ENCODE measurements at regions not wholly inside any gene's neighbourhood (a gene's known extent, or its start where the extent isn't known, plus 50 kb on each side); places are given as distances from the start of the nearest gene placed in this dataset.
A peak's percentile ranks its signal among the peaks of the same experiment; 100 is the strongest.

GRCh38 chr6:23388086-23388783, 737.8 kb upstream of the NRSN1 start:
- Histone ChIP-seq H2AK9ac (replicated peaks; ENCODE audit: low read depth, low read length, poor library complexity) (no peak overlapping the region), H3K9ac (ENCODE audit: low read depth, low read length) (no peak overlapping the region), H3K4me2 (ENCODE audit: low read depth, low read length) (no peak overlapping the region), H3K23ac (ENCODE audit: low read depth, low read length) (no peak overlapping the region), H3K4me3 (ENCODE audit: insufficient read depth, low read depth, low read length) (no peak overlapping the region), H2BK5ac (ENCODE audit: low read depth, low read length, poor library complexity, severe bottlenecking) (no peak overlapping the region), H3K4ac (ENCODE audit: low read depth, low read length) (no peak overlapping the region), H3K9me3 (ENCODE audit: control insufficient read depth, insufficient read depth, low read length) (no peaks in the 10 kb centered on the region), H3K4me1 (ENCODE audit: control insufficient read depth, insufficient read depth, low read length) (no peaks in the 10 kb centered on the region), H2BK20ac (ENCODE audit: low read depth, low read length) (no peak overlapping the region), H3K14ac (replicated peaks; ENCODE audit: low read depth, low read length) (no peak overlapping the region), H3K56ac (ENCODE audit: extremely low read depth, insufficient read depth, low read length) (no peak overlapping the region), H4K91ac (ENCODE audit: insufficient read depth, low read depth, low read length) (no peak overlapping the region), H3K9me1 (ENCODE audit: insufficient read depth, low read length) (no peaks in the 10 kb centered on the region), H3K27ac (ENCODE audit: insufficient read depth, low read length) (no peak overlapping the region), H3K27me3 (ENCODE audit: control insufficient read depth, insufficient read depth, low read length) (no peaks in the 10 kb centered on the region), H2BK15ac (ENCODE audit: low read depth, low read length) (no peak overlapping the region), H3K18ac (ENCODE audit: low read depth, low read length) (no peak overlapping the region), H4K20me1 (ENCODE audit: insufficient read depth, low read length) (no peaks in the 10 kb centered on the region), H3K36me3 (ENCODE audit: control insufficient read depth, insufficient read depth, low read length) (no peaks in the 10 kb centered on the region), H4K5ac (ENCODE audit: low read depth, low read length) (no peak overlapping the region), H4K8ac (ENCODE audit: low read depth in 2 of 2, low read length in 2 of 2) (no peak overlapping the region), H2BK120ac (ENCODE audit: low read depth, low read length) (no peak overlapping the region), H3K79me1 (ENCODE audit: low read depth in 1 of 2, low read length in 2 of 2) (no peaks in the 10 kb centered on the region), H2AK5ac (ENCODE audit: low read depth, low read length) (no peak overlapping the region), H2AFZ (replicated peaks; ENCODE audit: low read length, poor library complexity) (no peak overlapping the region)
- ATAC-seq (ENCODE audit: low read depth) (no peak), DNase-seq (no peak)
- no CpG with 5 or more reads among the region's 11 CpGs for WGBS, 2 experiments (ENCODE audit: extremely low coverage in 2 of 2, insufficient read length in 1 of 2)
- POLR2A ChIA-PET (ENCODE audit: unreplicated experiment): no interaction called here
- TF ChIP-seq RFX5 (IDR thresholded peaks at IDR 0.05; ENCODE audit: low read depth, low read length) (no peak), MAFK (IDR thresholded peaks at IDR 0.05; ENCODE audit: low read depth, low read length) (peak; percentile 43)
- CTCF ChIA-PET: interaction anchor here (0.5 kb wide), 2 partner anchors 636 to 1797 kb away, joined by 3 read pairs; no protein-coding TSS in a partner anchor
- no TSS peak for BruUV-seq (replicated peaks)
- in situ Hi-C loops (cut with MboI; ENCODE audit: low sequenced_read_pairs): no loop called here
- dilution Hi-C loops (cut with HindIII; ENCODE audit: low sequenced_read_pairs, unreplicated experiment): no loop called here
- intact Hi-C loops (cut with micrococcal nuclease): no loop called here
